IPS-11a (cell line): ENCODE measurements at regions not wholly inside any gene's neighbourhood (a gene's known extent, or its start where the extent isn't known, plus 50 kb on each side); places are given as distances from the start of the nearest gene placed in this dataset.

ENCODE experiments used
- H3K4me3 ChIP-seq: one replicate; pipeline ENCODE4 v1.5.1; 2013; ENCODE audit warnings: low read depth, low read length, control low read depth

- no peak overlapping the region for H3K4me3 ChIP-seq
Observed at GRCh38 chr7:32347244-32347828, 142.8 kb downstream of the LSM5 start.

DNA sequence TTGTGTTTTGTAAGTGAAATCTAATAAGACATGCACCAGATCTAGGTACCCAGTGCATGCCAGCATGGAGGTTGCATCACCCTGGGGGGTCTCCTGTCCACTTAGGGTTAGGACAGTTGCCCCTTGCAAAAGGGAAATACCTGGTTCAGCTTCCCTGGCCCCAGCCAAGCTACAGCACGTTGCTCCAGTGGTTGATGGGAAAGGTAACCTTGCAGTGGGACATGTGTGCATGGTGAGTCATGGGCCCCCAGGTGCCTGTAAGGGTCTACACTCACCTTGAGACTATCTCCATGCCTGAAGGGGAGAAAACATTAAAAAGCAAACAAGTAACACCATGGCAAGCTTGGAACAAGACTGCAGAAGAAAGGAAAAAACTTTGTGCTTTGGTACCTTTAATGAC lies 143.9 kb downstream of the LSM5 start:
- H3K4me3 ChIP-seq: no peak overlapping the region

- H3K4me3 ChIP-seq: no peak overlapping the region
Observed at GRCh38 chr7:32336726-32337125, 153.5 kb downstream of the LSM5 start.

GRCh38 chr7:32335107-32335506 lies 155.1 kb downstream of the LSM5 start:
- no peak overlapping the region for H3K4me3 ChIP-seq

DNA sequence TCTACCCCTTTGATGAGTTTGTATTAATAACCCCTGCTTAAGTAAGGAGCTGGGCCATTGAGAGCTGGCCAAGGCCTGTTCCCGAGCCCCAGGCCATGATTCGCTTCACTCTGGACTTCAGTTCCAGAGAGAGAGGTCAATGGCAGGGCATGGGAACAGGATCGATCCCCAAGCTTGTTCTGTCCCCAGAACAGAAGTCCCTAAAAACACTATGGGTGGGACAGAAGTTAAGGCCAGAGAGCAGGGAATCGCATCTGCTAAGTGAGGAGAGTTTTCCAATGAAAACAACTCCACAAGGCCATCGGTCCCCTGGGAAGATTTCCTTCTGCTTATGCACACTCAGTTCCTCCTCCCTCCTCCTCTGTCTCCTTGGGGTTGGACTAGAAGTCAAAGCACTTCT lies 159.6 kb downstream of the LSM5 start:
- H3K4me3 ChIP-seq: no peak overlapping the region

GRCh38 chr7:32326078-32326477 lies 164.1 kb downstream of the LSM5 start:
- no peak overlapping the region for H3K4me3 ChIP-seq

GRCh38 chr7:32323712-32324111 lies 166.5 kb downstream of the LSM5 start:
- no peak overlapping the region for H3K4me3 ChIP-seq

DNA sequence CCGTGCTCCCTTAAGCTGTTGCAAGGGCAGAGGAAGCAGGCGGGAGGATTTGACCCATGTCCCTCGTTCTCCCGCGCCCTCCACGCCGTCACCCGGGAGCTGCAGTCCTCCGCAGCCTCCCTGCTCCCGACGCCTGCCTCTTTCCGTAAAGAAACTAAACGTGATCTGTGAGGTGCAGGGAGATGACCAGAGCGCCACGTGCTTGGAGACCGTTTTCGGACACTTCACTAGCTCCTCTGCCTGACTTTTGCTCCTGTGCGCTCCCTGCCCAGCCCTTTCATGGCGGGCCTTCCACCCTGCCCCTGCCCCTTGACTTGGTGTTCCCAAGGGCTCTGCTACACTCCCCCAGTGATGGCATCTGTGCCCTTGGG lies 171.2 kb downstream of the LSM5 start:
- no peak overlapping the region for H3K4me3 ChIP-seq

DNA sequence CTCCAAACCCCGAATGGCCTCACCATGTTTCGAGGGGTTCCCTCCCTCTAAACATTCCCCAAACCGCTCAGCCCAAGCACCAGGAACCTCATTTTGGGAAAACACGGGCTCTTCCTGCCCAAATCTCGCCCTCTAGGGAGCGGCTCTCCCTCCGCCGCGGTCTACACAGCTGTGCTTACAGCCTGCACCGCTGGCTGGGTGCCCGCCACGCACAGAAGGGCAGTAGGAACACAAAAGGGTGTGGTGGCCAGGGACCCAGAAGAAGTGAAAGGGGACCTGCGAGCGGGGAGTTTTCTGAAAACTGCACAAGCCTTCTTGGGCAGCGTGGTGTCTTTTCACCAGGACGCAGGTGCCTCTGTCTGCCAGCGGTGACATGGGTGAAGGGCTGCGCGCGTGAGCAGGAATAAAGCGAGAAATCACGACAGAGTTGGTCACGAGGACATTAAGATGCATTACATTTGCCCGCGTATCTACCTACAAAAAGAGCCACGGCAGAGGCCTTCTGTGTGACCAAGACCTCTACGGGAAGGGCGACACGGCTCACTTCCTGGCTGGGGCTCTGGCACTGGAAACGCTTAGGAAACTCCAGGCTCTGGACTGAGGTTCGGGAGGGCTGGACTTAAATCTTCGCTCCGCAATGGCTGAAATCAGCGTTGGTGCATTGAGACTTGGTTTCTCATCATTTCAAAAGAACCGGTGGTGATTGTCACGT lies 171.7 kb downstream of the LSM5 start:
- no peak overlapping the region for H3K4me3 ChIP-seq

DNA sequence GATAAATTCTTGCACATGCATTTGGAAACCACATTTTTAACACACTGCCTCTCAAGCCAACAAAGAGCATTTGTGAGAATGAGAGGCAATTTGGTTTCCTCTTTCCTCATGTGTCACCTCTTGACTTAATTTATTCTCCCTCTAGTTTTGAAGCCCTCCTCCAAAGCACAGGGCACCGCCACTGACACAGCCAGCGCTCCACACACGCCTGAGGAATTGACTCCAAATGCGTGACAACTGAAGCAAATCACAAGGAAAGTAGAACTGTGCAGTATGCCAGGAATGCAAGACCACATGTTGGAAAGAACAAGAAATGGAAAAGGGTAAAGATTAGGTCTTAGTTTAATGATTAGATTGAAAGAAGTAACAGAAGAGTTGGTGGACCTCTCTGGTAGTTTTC lies 173.3 kb downstream of the LSM5 start:
- no peak overlapping the region for H3K4me3 ChIP-seq

- no peak overlapping the region for H3K4me3 ChIP-seq
Observed at GRCh38 chr7:32314761-32315160, 175.4 kb downstream of the LSM5 start.

DNA sequence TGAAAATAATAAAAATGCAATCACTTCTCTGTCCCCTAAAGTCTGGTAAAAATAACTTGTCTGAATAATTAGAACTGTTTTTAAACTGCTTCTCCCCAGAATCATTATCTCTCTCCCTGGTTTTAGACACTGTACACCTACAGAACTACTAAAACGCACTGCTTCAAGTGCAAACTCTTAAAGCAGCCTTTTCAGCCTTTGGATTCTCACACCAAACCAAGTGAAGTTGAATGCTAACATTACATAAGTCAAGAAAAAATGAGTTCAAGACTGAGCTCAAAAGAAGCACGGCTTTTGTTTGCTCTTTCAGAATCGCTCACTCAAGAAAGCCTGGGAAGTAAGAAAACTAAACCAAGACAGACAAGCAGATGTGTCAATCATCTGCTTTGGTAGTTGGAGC lies 188.8 kb downstream of the LSM5 start:
- no peak overlapping the region for H3K4me3 ChIP-seq

DNA sequence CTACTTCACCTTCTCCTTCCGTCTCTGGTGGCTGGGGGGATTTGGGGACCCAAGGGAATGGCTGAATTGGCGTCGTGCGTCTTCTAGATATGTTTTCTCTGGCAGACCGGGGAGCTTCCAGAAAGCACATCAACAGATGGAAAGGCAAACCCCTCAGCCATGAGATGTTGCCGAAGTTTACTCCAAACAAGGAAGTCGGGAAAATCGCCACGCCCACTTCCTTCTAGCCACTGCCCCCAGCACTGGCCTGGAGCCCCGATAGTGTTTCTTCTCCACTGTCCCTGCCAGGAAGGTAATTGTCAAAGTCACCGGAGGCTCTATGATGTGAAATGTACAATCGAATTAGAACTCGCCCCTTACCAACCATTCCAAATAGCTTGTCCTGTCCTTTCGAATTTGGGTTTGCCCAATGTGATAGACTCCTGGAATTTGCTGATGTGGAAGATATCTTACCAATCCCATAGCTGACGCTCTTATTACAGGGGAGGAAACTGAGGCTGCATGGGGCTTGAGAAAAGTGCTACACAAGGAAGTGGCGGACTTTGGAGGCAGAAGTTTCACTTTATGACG lies 191.0 kb downstream of the LSM5 start:
- H3K4me3 ChIP-seq: peak overlapping the region; percentile 49

DNA sequence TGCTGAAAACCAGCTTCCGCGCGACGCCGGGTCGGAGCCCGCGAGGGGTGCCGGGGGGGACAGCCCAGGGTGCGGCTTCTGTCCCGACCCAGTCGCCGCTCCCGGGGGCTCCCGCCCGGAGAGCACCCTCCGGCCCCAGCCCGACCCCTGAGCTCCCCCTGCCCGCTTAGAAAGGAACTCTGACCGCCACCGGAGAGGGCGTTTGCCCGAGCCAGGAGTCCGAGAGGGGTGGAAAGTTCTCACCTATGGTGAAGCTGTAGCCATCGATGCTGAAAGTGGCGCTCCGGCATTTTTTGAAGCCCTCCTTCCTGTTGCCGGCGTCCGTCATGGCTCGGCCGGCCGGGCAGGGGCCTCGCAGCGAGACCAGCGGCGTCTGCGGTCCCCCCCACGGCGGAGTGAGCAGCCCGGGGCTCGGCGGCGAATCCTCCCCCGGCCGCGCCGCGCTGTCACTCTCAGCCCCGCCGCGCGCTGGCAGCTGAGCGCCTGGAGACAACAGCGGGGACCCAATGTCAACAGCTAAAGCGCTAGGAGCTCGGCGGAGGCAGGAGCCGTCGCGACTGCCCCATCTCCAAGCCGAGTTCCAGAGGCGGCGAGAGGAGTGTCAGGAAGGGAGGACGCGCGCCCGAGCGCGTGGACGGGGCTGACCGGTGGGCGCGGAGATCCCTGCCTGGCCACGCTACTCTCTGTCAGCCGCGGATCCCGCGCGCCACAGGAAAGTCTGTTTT lies 191.6 kb downstream of the LSM5 start:
- peak overlapping the region; percentile 49 for H3K4me3 ChIP-seq

GRCh38 chr7:32293833-32294232 lies 196.3 kb downstream of the LSM5 start:
- H3K4me3 ChIP-seq: no peak overlapping the region

- H3K4me3 ChIP-seq: no peak overlapping the region
Observed at GRCh38 chr7:32289651-32290414, 200.3 kb downstream of the LSM5 start.

DNA sequence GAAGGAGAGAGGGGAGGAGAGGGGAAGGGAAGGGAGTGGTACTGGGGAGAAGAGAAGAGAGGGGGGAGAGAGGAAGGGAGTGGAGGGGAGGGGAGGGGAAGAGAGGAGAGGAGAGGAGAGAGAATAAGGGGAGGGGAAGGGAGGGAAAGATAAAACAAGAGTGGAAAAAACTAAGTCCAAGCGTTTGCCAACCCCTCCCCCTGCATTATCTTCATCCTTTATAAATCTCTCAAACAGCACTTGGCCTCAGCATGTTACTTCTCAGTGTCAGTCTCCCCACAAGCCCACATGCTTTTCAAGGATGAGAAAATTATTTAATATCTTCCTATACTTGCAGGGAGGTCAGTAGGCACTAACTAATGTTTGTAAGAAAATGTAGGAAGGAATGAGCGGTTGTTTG lies 204.5 kb downstream of the LSM5 start:
- H3K4me3 ChIP-seq: no peak overlapping the region

GRCh38 chr7:32283546-32283945 lies 206.6 kb downstream of the LSM5 start:
- H3K4me3 ChIP-seq: no peak overlapping the region

DNA sequence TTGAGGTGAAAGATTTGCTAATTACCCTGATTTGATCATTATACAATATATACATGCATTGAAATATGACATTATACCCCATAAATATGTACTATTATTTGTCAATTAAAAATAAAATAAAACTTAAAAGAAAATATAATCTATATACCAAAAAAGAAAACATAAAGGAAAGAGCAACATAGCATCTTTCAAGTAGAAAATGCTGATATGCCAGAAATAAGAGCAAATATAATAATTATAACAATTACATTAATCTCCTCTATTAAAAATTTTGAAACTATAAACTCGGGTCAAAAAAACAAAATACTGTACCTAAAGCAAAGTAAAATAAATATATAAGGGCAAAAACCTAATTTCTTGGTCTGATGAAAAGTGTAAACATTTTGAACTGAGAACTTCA lies 209.3 kb upstream of the PDE1C start:
- H3K4me3 ChIP-seq: no peak overlapping the region

- H3K4me3 ChIP-seq: no peak overlapping the region
Observed at GRCh38 chr7:32275216-32276009, 205.2 kb upstream of the PDE1C start.
